Medulla oblongata (tissue), 1 donor: ENCODE measurements at regions not wholly inside any gene's neighbourhood (a gene's known extent, or its start where the extent isn't known, plus 50 kb on each side); places are given as distances from the start of the nearest gene placed in this dataset.
"Not testable (repeated sequence)": the region's sequence is repeated elsewhere in the genome, so short reads cannot be mapped to it uniquely, and the experiment has no call there.

Source experiments
- DNase-seq: peaks from one replicate; pipeline ENCODE4 v3.0.0-alpha.2; 2015; ENCODE audit errors: extremely low spot score

- no peak for DNase-seq
These were observed 301.6 kb upstream of the GULP1 start for GRCh38 chr2:187989925-187990623.

- DNase-seq, result no peak
These were observed 300.3 kb upstream of the GULP1 start for GRCh38 chr2:187991389-187991788.

- peak; percentile 21 for DNase-seq
These were observed 297.0 kb upstream of the GULP1 start for GRCh38 chr2:187994464-187995331.

- DNase-seq, result no peak
These were observed 296.1 kb upstream of the GULP1 start for GRCh38 chr2:187995556-187995955.

GRCh38 chr2:187996630-187997029, 295.0 kb upstream of the GULP1 start:
- no peak for DNase-seq

GRCh38 chr2:188000189-188000588, 291.5 kb upstream of the GULP1 start:
- DNase-seq, result no peak

- no peak for DNase-seq
These were observed 287.9 kb upstream of the GULP1 start for GRCh38 chr2:188003800-188004199.

- no peak for DNase-seq
These were observed 277.9 kb upstream of the GULP1 start for GRCh38 chr2:188013767-188014166.

GRCh38 chr2:188016917-188017316, 274.8 kb upstream of the GULP1 start:
- no peak for DNase-seq

- no peak for DNase-seq
These were observed 269.3 kb upstream of the GULP1 start for GRCh38 chr2:188022389-188022788.

GRCh38 chr2:188023035-188023434, 268.6 kb upstream of the GULP1 start:
- no peak for DNase-seq

GRCh38 chr2:188024811-188025210, 266.9 kb upstream of the GULP1 start:
- DNase-seq, result no peak

GRCh38 chr2:188028739-188029138, 262.9 kb upstream of the GULP1 start:
- DNase-seq, result no peak

- no peak for DNase-seq
These were observed 259.4 kb upstream of the GULP1 start for GRCh38 chr2:188032306-188032705.

GRCh38 chr2:188032786-188033185, 258.9 kb upstream of the GULP1 start:
- DNase-seq, result no peak

- DNase-seq, result not testable (repeated sequence)
These were observed 258.4 kb upstream of the GULP1 start for GRCh38 chr2:188033240-188033639.

GRCh38 chr2:188034102-188034501, 257.6 kb upstream of the GULP1 start:
- not testable (repeated sequence) for DNase-seq

GRCh38 chr2:188035377-188035776, 256.3 kb upstream of the GULP1 start:
- not testable (repeated sequence) for DNase-seq

GRCh38 chr2:188036786-188037185, 254.9 kb upstream of the GULP1 start:
- not testable (repeated sequence) for DNase-seq

- DNase-seq, result no peak
These were observed 252.4 kb upstream of the GULP1 start for GRCh38 chr2:188039307-188039706.

- DNase-seq, result no peak
These were observed 249.3 kb upstream of the GULP1 start for GRCh38 chr2:188042412-188042811.

GRCh38 chr2:188045016-188045415, 246.7 kb upstream of the GULP1 start:
- no peak for DNase-seq

GRCh38 chr2:188046437-188046836, 245.2 kb upstream of the GULP1 start:
- DNase-seq, result no peak
